HG03457 (cell line): ENCODE measurements at regions not wholly inside any gene's neighbourhood (a gene's known extent, or its start where the extent isn't known, plus 50 kb on each side); places are given as distances from the start of the nearest gene placed in this dataset.
"Not testable (repeated sequence)": the region's sequence is repeated elsewhere in the genome, so short reads cannot be mapped to it uniquely, and the experiment has no call there.

Source experiments
- ATAC-seq: cut with Tn5 transposase; IDR thresholded peaks from one replicate; pipeline ENCODE4 v1.9.1; 2021; ENCODE audit warnings: moderate number of reproducible peaks; ENCODE audit not compliant: unreplicated experiment

DNA sequence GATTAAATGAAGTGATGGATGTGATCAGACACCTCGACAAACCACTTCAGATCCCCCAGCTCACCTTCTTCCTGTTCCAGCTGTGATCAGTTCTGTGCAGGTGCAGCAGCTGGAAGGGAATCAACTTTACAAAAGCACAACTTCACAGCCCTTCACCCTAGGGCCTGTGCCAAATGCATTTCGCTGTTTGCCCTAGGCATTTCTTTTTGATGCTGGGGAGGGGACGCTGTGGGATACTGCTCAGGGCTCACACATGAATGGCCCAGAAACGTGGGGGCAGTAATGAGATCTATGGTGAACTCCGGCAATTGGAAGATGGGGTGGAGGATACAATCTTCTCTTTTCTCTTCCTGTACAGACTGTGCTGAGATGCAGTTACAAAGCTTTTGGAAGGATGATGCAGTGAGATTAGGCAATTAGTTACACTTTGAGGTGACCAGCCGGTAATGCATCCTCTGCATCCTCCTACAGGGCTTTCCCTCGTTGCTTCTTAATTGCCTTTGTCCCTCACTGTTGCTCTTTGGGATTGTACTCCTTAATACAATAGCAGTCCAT is 215.1 kb upstream of the PITX2 start:
- no peak for ATAC-seq

DNA sequence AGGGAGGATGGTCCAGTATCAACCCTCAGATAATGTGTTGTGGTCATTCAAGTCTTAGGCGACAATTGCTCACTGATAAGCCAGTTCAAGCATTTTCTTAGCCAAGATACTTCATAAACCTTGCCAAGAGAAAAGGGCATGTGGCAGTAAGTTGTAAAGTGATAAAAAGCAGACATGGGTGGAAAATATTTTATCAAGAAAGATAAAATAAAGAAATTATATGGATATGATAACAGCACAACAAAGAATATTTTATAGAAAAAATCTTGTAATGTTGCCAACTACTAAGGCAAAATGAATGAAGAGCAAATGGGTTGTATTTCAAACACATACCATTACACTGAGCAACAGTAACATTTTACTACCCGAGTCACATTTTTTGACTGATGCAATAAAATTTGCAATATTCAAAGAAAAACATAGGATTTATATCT is 217.4 kb upstream of the PITX2 start:
- ATAC-seq, result no peak

DNA sequence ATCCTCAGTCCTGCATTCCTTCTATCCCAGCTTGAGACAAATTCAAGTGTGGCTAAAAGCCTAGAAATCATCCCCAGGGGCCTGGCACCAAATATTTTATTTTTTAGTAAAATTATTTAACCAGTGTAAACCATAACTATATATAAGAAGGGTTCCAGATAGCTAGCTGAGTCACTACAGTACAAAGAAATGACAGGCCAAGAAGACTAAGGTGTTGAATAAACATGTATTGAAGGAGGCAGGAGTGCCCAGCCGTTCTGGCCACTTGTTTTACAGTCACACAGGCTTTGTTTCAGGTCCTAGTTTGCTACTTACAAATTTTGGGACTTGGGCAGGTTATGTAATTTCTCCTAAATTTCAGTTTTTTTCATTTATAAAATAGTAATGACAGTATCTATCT is 225.9 kb upstream of the PITX2 start:
- no peak for ATAC-seq

DNA sequence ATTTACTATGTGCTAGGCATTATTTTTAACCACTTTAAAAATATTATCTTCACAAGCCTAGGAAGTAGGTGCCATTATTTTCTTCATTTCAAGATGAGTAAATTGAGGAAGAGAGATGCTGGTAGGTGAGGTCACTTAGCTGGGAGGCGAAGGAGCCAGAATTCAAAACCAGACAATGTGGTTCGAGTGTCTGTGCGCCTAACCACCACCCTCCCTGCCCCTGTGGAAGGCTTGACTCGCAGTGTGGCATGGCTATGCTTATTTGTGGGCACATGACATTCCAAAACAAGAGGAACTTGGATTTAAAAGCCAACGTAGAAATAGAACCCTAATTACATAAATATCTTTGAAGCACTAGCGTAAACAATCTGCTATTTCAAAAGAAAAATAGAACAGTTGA is 226.6 kb upstream of the PITX2 start:
- no peak for ATAC-seq

DNA sequence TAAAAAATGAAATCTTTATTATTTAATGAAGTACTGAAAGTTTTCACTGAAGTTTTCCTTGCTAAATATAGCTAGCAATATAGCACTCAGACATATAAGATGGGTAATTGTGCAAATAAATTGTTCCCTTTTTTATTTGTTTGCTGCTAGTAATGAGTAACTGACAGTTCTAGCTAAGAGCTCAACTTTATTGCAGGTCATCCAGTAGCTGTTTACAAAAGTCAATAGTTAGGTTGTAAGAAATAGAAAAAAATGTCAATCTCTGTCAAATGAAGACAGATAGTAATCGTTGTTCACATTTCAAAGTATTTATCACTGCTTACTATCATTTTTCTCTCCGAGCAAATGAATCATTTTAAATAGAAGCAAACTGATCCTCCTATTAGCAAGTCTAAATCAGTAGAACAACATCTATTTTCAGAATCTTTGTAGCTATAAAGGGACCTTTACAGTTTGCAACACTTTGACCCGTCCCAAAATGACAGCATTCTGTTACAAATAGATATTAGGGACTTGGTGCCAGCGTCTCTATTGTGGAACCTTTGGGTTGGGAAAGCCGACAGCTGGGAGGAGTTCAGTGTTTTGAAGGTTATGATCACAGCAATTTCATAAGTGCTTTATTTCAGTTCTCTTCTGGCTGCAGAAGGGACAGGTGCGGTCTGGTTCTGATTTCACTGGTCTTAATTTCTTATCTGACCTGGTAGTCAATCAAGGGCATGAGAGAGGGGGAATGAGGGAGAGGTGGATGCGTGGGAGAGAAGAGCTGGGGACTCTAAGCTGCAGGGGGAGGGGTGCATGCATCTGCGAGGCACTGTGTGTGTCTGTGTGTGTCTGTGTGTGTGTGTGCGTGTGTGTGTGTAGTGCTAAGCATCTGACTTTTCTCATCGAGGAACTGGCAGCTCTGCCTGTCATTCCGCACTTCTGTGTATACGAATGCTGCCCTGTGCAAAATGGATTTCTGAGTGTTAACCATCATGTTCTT is 227.9 kb upstream of the PITX2 start:
- ATAC-seq, result no peak

DNA sequence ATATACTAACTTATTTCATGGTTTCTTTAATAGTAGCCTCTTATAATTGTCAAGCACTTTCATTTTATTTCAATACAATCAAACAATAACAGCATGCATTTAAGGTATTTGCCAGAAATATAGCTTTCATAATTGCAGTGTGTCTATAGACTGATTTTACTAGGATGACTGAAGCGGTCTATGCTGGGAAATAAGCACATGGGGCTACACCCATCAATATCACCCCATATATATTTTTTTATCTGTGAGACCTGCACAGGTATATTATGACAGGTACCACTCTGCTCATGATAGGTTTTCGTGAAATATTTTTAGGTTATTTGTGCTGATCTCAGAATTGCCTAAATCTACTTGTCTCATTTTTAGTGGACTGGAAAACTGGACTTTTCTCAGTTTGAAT is 229.1 kb upstream of the PITX2 start:
- no peak for ATAC-seq

DNA sequence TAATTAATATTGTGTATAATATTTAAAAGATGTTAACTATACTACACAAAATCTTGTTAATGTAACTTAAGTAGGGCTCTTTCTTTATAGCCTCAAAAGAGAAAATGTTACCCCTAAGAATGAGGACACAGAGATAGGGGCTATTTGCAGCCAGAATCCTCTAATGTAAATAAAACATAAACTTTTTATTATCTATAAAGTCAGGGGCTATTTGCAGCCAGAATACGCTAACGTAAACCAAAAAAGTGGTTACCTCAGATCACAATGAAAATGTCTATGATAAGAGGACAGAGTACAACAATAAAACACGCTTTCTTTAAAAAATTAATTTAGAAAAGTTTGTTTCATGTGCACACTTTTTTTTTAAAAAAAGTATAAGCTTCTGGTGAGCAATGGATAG is 229.9 kb upstream of the PITX2 start:
- no peak for ATAC-seq

DNA sequence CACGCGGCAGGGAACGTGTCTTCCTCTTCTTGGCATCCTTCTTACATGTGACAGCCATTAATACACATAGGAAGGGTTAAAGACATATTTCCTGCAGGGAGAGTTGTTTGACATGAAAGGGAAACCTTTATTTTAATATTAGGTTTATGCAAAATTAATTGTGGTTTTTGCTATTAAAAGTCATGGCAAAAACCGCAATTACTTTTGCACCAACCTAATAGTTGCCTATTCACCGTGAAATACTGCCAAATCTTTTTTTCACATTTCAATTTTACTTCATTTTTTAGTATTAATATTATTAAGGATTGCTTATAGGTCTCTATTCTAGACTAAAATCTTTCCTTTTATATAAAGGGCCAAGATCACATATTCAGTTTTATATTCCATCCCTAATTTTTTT is 230.4 kb upstream of the PITX2 start:
- ATAC-seq, result no peak

DNA sequence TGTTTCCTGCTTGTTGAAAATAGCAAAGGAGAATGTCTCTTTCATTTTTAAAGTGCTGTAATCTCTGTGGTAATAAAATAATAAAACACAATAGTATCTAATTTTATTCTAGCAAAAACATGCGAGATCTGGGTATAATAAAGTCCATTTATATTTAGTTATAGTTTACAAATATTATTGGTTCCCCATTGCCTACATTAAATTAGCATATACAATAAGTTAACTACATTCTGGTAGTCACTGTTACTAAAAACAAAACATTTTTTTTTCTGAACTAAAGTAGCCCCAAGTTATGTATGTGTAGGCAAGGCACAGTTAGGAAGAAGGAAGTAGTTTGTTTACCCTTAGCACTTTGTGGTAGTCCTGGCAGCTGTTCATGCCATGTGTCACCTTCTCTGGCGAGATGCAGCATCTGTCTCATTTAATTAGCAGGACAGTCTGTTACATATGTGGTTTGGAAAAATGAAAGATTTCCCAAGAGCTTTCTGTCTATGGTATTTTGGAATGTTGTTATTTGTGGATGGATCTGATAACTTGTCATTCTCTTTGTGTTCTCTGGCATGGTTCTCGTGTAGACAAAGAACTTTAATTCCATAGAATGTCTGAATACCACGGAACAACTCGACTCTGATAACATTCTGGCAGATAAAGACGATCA is 231.3 kb upstream of the PITX2 start:
- ATAC-seq, result no peak

DNA sequence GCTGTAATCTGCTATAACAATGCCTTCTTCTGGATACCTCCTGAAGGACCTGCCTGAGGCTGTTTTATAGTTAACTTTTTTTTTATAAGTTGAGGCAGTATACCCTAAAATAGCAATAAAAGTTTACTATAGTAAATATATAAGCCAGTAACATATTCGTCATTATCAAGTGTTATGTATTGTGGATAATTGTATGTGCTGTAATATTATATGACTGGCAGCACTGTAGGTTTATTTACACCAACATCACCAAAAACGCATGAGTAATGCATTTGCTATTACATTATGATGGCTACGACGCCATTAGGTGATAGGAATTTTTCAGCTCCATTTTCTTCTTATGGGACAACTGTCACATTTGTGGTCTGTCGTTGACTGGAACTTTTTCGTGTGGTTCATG is 237.2 kb upstream of the PITX2 start:
- ATAC-seq, result no peak

DNA sequence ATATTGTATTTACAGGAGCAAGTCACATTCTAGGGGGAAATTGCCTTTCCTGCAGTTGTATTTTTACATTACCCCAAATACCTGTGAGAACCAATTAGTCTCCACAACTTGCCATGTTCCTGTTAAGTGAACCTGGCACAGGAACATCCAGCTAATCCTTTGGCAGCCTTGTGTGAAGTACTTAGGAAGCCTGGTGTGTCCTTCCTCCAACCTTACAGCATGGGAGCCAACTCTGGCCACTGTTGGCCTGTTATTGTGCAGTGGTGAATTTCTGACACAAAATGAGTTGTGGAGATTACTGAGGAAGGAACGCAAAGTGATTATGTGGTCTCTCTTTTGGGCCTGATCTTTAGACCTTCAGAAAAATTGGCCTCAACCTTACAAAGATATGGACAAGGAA is 238.0 kb upstream of the PITX2 start:
- ATAC-seq, result no peak

DNA sequence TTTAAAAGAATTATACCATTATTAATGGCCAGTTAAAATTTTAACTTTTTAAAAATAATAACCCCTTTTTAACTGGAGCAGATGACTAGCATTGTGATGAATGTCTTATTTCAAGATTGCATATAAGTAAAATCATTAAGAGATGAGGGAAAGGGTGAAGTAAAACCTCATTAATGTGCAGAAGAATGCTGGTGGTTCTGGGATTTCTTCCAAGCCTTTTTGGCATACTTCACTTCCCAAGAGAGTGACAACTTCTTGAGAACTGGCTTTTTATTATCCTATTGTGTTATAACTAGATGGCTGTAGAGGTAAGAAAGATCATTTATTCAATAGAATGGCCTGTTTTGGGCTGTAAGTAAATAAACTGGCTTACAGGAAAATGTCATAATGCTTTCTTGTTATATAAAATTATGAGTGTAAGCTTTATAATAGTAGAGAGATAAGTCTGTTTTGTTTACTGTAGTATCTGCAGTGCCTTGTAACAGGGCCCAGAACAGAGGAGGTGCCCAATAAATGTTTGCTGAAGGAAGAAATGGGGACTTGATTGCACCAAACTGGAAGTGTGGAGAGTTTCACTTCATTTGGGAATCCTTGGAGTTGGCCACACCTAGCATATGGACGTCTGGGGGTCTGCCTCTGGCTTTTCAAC is 242.9 kb upstream of the PITX2 start:
- no peak for ATAC-seq

DNA sequence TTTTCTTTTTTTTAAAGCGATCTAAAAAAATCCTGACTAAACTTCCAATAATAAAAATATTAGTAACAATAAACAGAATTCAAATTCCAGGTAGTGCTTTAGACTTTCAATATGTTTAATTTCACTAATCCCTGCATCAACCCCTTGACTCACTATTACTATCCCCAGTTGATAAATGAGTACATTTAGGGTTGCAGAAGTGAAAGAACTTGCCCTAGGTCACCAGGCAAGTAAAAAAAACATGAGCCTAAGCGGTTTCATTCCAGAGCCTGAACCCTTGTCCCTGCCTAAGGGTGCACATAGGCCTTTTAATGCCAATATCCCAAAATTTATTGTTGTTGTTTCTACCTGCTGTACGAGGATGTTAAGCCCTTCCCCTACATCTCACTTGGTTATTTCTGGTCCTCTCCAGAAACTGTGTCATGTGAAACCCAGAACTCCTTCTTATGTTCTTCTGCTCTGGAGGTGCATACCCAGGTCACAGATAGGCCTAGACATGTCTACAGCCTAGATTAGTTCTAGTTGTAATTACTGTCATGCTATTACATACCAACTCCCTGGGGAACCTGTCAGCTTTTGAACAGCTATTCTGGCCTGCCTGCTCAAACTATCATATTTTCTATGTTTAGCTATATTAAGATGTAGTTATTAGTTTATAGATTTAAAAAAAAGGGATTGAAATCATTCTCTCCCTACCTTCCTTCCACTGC is 244.5 kb upstream of the PITX2 start:
- ATAC-seq, result peak; percentile 67

DNA sequence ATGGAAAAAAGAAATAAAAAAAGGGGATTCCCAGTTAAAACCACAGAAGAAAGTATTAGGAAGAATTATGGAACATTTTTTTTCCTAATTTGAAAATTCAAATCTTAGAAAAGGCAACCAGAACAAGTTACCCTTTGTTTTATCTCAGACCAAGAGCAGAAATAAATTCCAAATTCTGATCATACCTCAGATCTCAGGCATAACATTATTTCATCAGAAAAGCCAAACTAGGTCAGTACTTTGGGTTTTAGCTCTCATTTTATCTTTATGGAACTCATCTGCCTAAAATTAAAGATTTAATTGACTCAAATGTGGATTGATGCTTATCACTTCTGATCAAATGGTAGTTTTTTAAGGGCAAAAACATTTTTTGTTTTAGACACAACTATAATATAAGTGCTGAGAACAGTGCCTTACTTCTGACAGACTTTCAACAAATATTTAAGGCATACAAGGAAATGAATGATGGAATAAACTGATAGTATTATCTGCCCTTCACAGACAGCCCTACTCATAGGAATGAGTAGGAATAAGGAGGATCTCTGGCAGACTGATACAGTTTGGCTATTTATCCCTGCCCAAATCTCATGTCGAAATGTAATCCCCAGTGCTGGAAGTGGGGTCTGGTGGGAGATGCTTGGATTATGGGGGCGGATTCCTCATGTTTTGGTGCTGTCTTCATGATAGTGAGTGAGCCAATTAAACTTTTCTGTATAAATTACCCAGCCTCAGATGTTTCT is 245.3 kb upstream of the PITX2 start:
- no peak for ATAC-seq

DNA sequence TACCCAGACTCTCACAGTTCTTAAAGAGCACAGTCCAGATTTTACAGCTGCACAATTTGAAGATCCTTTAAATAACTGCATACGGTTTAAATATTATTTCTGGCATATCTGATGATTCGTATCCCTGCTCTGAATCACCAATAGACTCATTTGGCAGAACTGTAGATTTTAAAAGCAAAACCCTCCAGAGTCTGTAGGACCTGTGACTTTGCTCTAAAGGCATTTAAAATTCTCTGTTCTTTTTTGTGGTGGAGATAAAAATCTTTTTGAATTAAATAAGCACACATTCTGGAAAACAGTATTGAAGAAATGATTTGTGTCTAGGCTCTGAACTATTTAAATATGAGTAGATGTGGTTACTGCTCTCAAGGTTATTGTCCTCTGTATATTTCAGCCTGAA is 246.2 kb upstream of the PITX2 start:
- no peak for ATAC-seq

DNA sequence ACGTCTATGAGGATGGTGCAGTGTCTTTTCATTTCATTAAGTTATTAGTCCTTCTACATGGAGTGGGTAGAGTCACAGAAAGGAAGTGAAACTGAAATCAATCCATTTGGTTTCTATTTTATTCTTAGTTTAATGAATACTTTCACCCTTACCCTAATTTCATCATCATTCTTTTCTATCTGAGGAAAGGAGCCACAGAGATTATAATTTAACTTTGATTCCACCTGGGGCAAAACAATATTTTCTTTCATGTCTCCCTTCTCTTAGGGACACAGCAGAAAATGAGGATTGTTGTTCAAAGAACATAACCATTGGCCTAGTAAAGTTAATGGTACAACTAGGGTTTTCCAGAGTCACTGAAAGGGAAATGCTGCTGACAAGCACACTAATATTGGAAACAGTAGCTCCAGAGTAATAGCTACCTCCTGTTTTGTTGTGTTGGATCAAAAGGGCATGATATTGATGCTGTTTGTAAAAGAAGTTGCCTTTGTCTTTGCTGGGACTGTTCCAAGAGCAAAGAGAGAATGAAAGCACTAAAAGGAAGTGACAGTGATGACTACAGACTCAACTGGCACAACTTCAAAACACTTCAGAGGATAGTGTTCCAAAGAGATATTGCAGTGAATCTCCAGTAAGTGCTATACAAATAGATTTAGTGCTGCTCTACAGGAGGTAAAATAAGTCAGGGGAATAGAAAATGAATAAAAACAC is 247.1 kb upstream of the PITX2 start:
- ATAC-seq, result peak; percentile 90

DNA sequence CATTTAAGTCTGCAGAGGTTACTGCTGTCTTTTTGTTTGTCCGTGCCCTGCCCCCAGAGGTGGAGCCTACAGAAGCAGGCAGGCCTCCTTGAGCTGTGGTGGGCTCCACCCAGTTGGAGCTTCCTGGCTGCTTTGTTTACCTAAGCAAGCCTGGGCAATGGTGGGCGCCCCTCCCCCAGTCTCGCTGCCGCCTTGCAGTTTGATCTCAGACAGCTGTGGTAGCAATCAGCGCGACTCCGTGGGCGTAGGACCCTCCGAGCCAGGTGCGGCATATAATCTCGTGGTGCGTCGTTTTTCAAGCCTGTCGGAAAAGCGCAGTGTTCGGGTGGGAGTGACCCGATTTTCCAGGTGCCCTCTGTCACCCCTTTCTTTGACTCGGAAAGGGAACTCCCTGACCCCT is 253.3 kb upstream of the PITX2 start:
- not testable (repeated sequence) for ATAC-seq

DNA sequence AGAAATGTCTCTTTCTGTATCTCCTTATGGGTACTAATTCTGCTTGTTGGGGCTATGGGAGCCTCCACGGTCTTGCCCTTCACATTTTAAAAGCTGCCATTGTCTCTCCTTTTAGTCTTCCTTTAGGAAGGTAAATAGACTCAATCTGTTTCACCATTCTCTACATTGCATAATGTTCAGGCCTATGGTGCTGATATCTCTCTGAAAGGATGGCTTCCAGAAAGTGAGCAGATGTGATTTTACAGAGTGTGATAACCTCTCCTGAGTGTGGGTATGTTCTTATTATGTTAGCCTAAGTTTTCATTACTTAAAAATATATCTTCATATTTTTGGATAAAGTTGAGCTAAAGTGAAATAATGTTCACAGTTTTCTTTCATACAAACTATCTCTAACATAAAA is 254.0 kb upstream of the PITX2 start:
- ATAC-seq, result no peak

DNA sequence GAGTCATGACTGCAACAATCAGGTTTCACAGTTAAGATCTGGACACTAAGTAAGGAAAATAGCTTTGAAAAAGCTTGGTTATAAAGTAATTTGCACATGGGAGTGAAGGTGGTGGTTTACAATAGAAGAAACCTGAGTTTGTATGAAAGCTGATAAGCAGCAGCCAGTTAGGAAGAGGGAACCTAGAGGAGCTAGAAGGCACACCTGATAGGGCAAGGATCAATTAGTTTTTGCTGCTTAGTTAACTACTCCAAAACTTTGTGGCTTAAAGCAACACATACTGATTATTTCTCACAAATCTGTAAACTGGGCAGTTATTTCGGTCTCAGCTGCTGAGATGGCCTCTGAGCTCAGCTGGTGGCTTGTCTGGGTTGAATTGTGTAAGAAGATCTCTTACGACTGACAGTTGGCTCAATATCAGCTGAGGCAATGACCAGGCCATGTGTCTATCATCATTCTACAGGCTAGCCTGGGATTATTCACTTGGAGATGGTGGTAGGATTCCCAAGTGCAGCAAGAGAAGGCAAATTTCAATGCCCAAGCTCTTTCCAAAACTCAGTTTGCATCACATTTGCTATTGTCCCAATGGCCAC is 255.0 kb upstream of the PITX2 start:
- no peak for ATAC-seq
